ENCODE measurements at regions not wholly inside any gene's neighbourhood (a gene's known extent, or its start where the extent isn't known, plus 50 kb on each side); places are given as distances from the start of the nearest gene placed in this dataset.

GRCh38 chr2:200165687-200166086, 140.8 kb upstream of the SPATS2L start:
- no peaks in the 10 kb centered on the region for H4K20me1 ChIP-seq (ENCODE audit: control insufficient read depth, insufficient read depth, low read length, poor library complexity, severe bottlenecking)
- no peaks in the 10 kb centered on the region for H3K4me1 Mint-ChIP-seq
- H3K27me3 ChIP-seq (replicated peaks in 1 of 4; ENCODE audit: control extremely low read depth in 1 of 4, control insufficient read depth in 3 of 4, insufficient read depth in 4 of 4, low read length in 3 of 4) = no peaks in the 10 kb centered on the region
- no peak overlapping the region for H3K27ac ChIP-seq (ENCODE audit: low read length in 2 of 2)
- TF ChIP-seq CTCF (IDR thresholded peaks at IDR 0.05) = no peak
- no peak for TF ChIP-seq EZH2 (IDR thresholded peaks at IDR 0.05; ENCODE audit: borderline replicate concordance, insufficient read depth, low read depth, low read length, poor library complexity, severe bottlenecking)
- peaks cover 2% of the 10 kb centered on the region for H3K27me3 Mint-ChIP-seq
- H3K9me3 Mint-ChIP-seq (ENCODE audit: insufficient read depth) = peaks cover 5% of the 10 kb centered on the region
- POLR2A ChIA-PET = no interaction called here
- DNase-seq (no peak), ATAC-seq (ENCODE audit: low read depth) (no peak)
- H3K27ac Mint-ChIP-seq = no peak overlapping the region
- no peak overlapping the region for H3K4me3 Mint-ChIP-seq
- H3K79me2 ChIP-seq (ENCODE audit: control insufficient read depth, insufficient read depth, low read length) = no peaks in the 10 kb centered on the region
- no peak overlapping the region for H3K4me3 ChIP-seq (ENCODE audit: control extremely low read depth in 1 of 5, extremely low read depth in 1 of 5, insufficient read depth in 1 of 5, low read depth in 2 of 5, low read length in 4 of 5)
- H3K9ac ChIP-seq (ENCODE audit: low read length) = no peak overlapping the region
- H3K36me3 ChIP-seq (replicated peaks in 1 of 2; ENCODE audit: control extremely low read depth in 1 of 2, control insufficient read depth in 1 of 2, extremely low read depth in 1 of 2, insufficient read depth in 2 of 2, low read length in 1 of 2) = no peaks in the 10 kb centered on the region
- CTCF ChIA-PET = no interaction called here
- intact Hi-C loops (cut with micrococcal nuclease) = no loop called here
- H2AFZ ChIP-seq (ENCODE audit: insufficient read depth, low read depth, low read length, poor library complexity, severe bottlenecking) = no peak overlapping the region
- H3K9me3 ChIP-seq (ENCODE audit: control extremely low read depth in 1 of 3, control insufficient read depth in 2 of 3, insufficient read depth in 1 of 3, low read length in 2 of 3) = peaks cover 0 to 2% (median 0%) of the 10 kb centered on the region in 3 donors
- H3K4me1 ChIP-seq (ENCODE audit: control insufficient read depth in 2 of 2, insufficient read depth in 2 of 2, low read length in 2 of 2) = no peaks in the 10 kb centered on the region
- no peak overlapping the region for H3K4me2 ChIP-seq (replicated peaks; ENCODE audit: low read depth, low read length, poor library complexity, severe bottlenecking)
- WGBS (ENCODE audit: insufficient coverage) = 88% methylated on average over 1 of the region's 1 CpG

- H3K9me3 ChIP-seq (ENCODE audit: control extremely low read depth in 1 of 3, control insufficient read depth in 2 of 3, insufficient read depth in 1 of 3, low read length in 2 of 3) = peaks cover 0 to 2% (median 0%) of the 10 kb centered on the region in 3 donors
- no peak overlapping the region for H2AFZ ChIP-seq (ENCODE audit: insufficient read depth, low read depth, low read length, poor library complexity, severe bottlenecking)
- H3K9me3 Mint-ChIP-seq (ENCODE audit: insufficient read depth) = peaks cover 5% of the 10 kb centered on the region
- CTCF ChIA-PET = no interaction called here
- no peaks in the 10 kb centered on the region for H3K4me1 Mint-ChIP-seq
- no peaks in the 10 kb centered on the region for H3K79me2 ChIP-seq (ENCODE audit: control insufficient read depth, insufficient read depth, low read length)
- H3K4me2 ChIP-seq (replicated peaks; ENCODE audit: low read depth, low read length, poor library complexity, severe bottlenecking) = no peak overlapping the region
- 84% methylated on average over 5 of the region's 12 CpGs for WGBS (ENCODE audit: insufficient coverage)
- no peak overlapping the region for H3K4me3 Mint-ChIP-seq
- no peaks in the 10 kb centered on the region for H3K36me3 ChIP-seq (replicated peaks in 1 of 2; ENCODE audit: control extremely low read depth in 1 of 2, control insufficient read depth in 1 of 2, extremely low read depth in 1 of 2, insufficient read depth in 2 of 2, low read length in 1 of 2)
- TF ChIP-seq CTCF (IDR thresholded peaks at IDR 0.05) = no peak
- TF ChIP-seq EZH2 (IDR thresholded peaks at IDR 0.05; ENCODE audit: borderline replicate concordance, insufficient read depth, low read depth, low read length, poor library complexity, severe bottlenecking) = no peak
- POLR2A ChIA-PET = no interaction called here
- ATAC-seq (ENCODE audit: low read depth) (no peak), DNase-seq (no peak)
- no peaks in the 10 kb centered on the region for H4K20me1 ChIP-seq (ENCODE audit: control insufficient read depth, insufficient read depth, low read length, poor library complexity, severe bottlenecking)
- H3K27me3 ChIP-seq (replicated peaks in 1 of 4; ENCODE audit: control extremely low read depth in 1 of 4, control insufficient read depth in 3 of 4, insufficient read depth in 4 of 4, low read length in 3 of 4) = no peaks in the 10 kb centered on the region
- no peak overlapping the region for H3K27ac ChIP-seq (ENCODE audit: low read length in 2 of 2)
- H3K27me3 Mint-ChIP-seq = peaks cover 8% of the 10 kb centered on the region
- no peak overlapping the region for H3K27ac Mint-ChIP-seq
- H3K9ac ChIP-seq (ENCODE audit: low read length) = no peak overlapping the region
- H3K4me3 ChIP-seq (ENCODE audit: control extremely low read depth in 1 of 5, extremely low read depth in 1 of 5, insufficient read depth in 1 of 5, low read depth in 2 of 5, low read length in 4 of 5) = no peak overlapping the region
- no peaks in the 10 kb centered on the region for H3K4me1 ChIP-seq (ENCODE audit: control insufficient read depth in 2 of 2, insufficient read depth in 2 of 2, low read length in 2 of 2)
- intact Hi-C loops (cut with micrococcal nuclease) = no loop called here
Measured at GRCh38 chr2:200168641-200169555, 137.6 kb upstream of the SPATS2L start.

All from B cell (primary cell).